OCI-LY1 (cell line): ENCODE measurements at regions not wholly inside any gene's neighbourhood (a gene's known extent, or its start where the extent isn't known, plus 50 kb on each side); places are given as distances from the start of the nearest gene placed in this dataset.

Source experiments
- H2AFZ ChIP-seq: fragments of 200-600 bp; sonication (generic), shearing (Covaris generic); 2 replicates; pipeline ENCODE4 v1.6.0; 2014; ENCODE audit warnings: antibody characterized with exemption, mild to moderate bottlenecking, low read length
- H3F3A ChIP-seq: fragments of 200-600 bp; sonication (generic), shearing (Covaris generic); 2 replicates; pipeline ENCODE4 v1.6.0; 2014; ENCODE audit warnings: mild to moderate bottlenecking, antibody characterized with exemption, low read length, moderate library complexity; ENCODE audit not compliant: insufficient read depth
- H3K27ac ChIP-seq: fragments of 200-600 bp; sonication (generic); 2 replicates; pipeline ENCODE4 v1.5.1; 2014; ENCODE audit warnings: low read length, mixed run types, mild to moderate bottlenecking, low read depth; ENCODE audit not compliant: poor library complexity, severe bottlenecking
- H3K27me3 ChIP-seq: fragments of 200-600 bp; sonication (generic); 2 replicates; pipeline ENCODE4 v1.6.0; 2014; ENCODE audit warnings: antibody characterized with exemption, mild to moderate bottlenecking, low read length, moderate library complexity; ENCODE audit not compliant: insufficient read depth
- H3K36me3 ChIP-seq: fragments of 200-600 bp; sonication (generic); 2 replicates; pipeline ENCODE4 v1.6.1; 2014; ENCODE audit warnings: mild to moderate bottlenecking, antibody characterized with exemption, low read length, moderate library complexity, mixed read lengths; ENCODE audit not compliant: insufficient read depth
- H3K4me1 ChIP-seq: fragments of 200-600 bp; sonication (generic); 2 replicates; pipeline ENCODE4 v1.5.1; 2014; ENCODE audit warnings: mild to moderate bottlenecking, low read length, moderate library complexity; ENCODE audit not compliant: insufficient read depth, severe bottlenecking
- H3K4me2 ChIP-seq: fragments of 200-600 bp; sonication (generic), shearing (Covaris generic); 2 replicates; pipeline ENCODE4 v1.6.1; 2014; ENCODE audit warnings: low read length
- H3K4me3 ChIP-seq: fragments of 200-600 bp; sonication (generic); 2 replicates; pipeline ENCODE4 v1.5.1; 2014; ENCODE audit warnings: low read length, low read depth, mild to moderate bottlenecking, mixed read lengths; ENCODE audit not compliant: poor library complexity, severe bottlenecking
- H3K79me2 ChIP-seq: fragments of 200-600 bp; shearing (Covaris generic); 2 replicates; pipeline ENCODE4 v1.6.1; 2016; ENCODE audit warnings: mixed run types, low read length, mixed read lengths; ENCODE audit not compliant: insufficient read depth
- H3K9ac ChIP-seq: fragments of 200-600 bp; sonication (generic), shearing (Covaris generic); 2 replicates; pipeline ENCODE4 v1.6.1; 2014; ENCODE audit warnings: mild to moderate bottlenecking, low read length, mixed read lengths
- H3K9me2 ChIP-seq: fragments of 200-600 bp; sonication (generic), shearing (Covaris generic); 2 replicates; pipeline ENCODE4 v1.6.1; 2014; ENCODE audit warnings: low read depth, mild to moderate bottlenecking, low read length, mixed read lengths
- H3K9me3 ChIP-seq: fragments of 200-600 bp; shearing (Covaris generic); 2 replicates; pipeline ENCODE4 v1.6.1; 2014; ENCODE audit warnings: low read length, mixed read lengths
- H4K20me1 ChIP-seq: fragments of 200-600 bp; sonication (generic), shearing (Covaris generic); 2 replicates; pipeline ENCODE4 v1.6.0; 2016; ENCODE audit warnings: mild to moderate bottlenecking, low read length; ENCODE audit not compliant: insufficient read depth
- CTCF ChIP-seq: fragments of 200-600 bp; sonication (generic), shearing (Covaris generic); IDR thresholded peaks from 2 replicates; pipeline ENCODE4 v1.5.1; 2017; ENCODE audit warnings: mild to moderate bottlenecking, antibody characterized with exemption, low read length, moderate library complexity, mixed read lengths
- EZH2 ChIP-seq: fragments of 200-600 bp; sonication (generic), shearing (Covaris generic); IDR thresholded peaks from 2 replicates; pipeline ENCODE4 v1.8.0; 2017; ENCODE audit warnings: borderline replicate concordance, mixed run types, mild to moderate bottlenecking, antibody characterized with exemption, low read length, moderate library complexity, mixed read lengths

- H3K27ac ChIP-seq, result no peak overlapping the region
- H3K79me2 ChIP-seq, result no peaks in the 10 kb centered on the region
- H3K4me1 ChIP-seq, result no peaks in the 10 kb centered on the region
- no peaks in the 10 kb centered on the region for H3K27me3 ChIP-seq
- no peaks in the 10 kb centered on the region for H3K9me2 ChIP-seq
- TF ChIP-seq EZH2 (no peak), CTCF (no peak)
- H3K36me3 ChIP-seq, result no peaks in the 10 kb centered on the region
- no peak overlapping the region for H3K9ac ChIP-seq
- no peak overlapping the region for H2AFZ ChIP-seq
- H3K4me3 ChIP-seq, result no peak overlapping the region
- H3K4me2 ChIP-seq, result no peak overlapping the region
- no peaks in the 10 kb centered on the region for H3K9me3 ChIP-seq
- H4K20me1 ChIP-seq, result no peaks in the 10 kb centered on the region
- H3F3A ChIP-seq, result no peaks in the 10 kb centered on the region
These were observed 798.8 kb downstream of the OTOL1 start for GRCh38 chr3:162295323-162295983.

- H2AFZ ChIP-seq, result no peak overlapping the region
- H3K9ac ChIP-seq, result no peak overlapping the region
- no peaks in the 10 kb centered on the region for H3K9me3 ChIP-seq
- H3K4me3 ChIP-seq, result no peak overlapping the region
- H3K27me3 ChIP-seq, result no peaks in the 10 kb centered on the region
- H3K4me1 ChIP-seq, result no peaks in the 10 kb centered on the region
- H3K9me2 ChIP-seq, result no peaks in the 10 kb centered on the region
- H3K4me2 ChIP-seq, result no peak overlapping the region
- no peaks in the 10 kb centered on the region for H3F3A ChIP-seq
- TF ChIP-seq CTCF (no peak), EZH2 (no peak)
- H3K36me3 ChIP-seq, result no peaks in the 10 kb centered on the region
- no peaks in the 10 kb centered on the region for H4K20me1 ChIP-seq
- no peaks in the 10 kb centered on the region for H3K79me2 ChIP-seq
- no peak overlapping the region for H3K27ac ChIP-seq
These were observed 806.5 kb downstream of the OTOL1 start for GRCh38 chr3:162302983-162303624.

- Histone ChIP-seq H3F3A (no peaks in the 10 kb centered on the region), H3K27ac (no peak overlapping the region), H3K4me3 (no peak overlapping the region), H3K36me3 (no peaks in the 10 kb centered on the region), H2AFZ (no peak overlapping the region), H3K4me1 (no peaks in the 10 kb centered on the region), H4K20me1 (no peaks in the 10 kb centered on the region), H3K9me3 (0 out of 2 replicates have a peak, but pooled peaks cover 3% of the 10 kb centered on the region), H3K4me2 (no peak overlapping the region), H3K9me2 (no peaks in the 10 kb centered on the region), H3K79me2 (no peaks in the 10 kb centered on the region), H3K27me3 (no peaks in the 10 kb centered on the region), H3K9ac (no peak overlapping the region)
- TF ChIP-seq EZH2, result no peak
- TF ChIP-seq CTCF, result no peak
These were observed 820.4 kb downstream of the OTOL1 start for GRCh38 chr3:162317046-162317445.
